ENCODE measurements at regions not wholly inside any gene's neighbourhood (a gene's known extent, or its start where the extent isn't known, plus 50 kb on each side); places are given as distances from the start of the nearest gene placed in this dataset.
A peak's percentile ranks its signal among the peaks of the same experiment; 100 is the strongest.
"Not testable (repeated sequence)": the region's sequence is repeated elsewhere in the genome, so short reads cannot be mapped to it uniquely, and the experiment has no call there.

- intact Hi-C loops (cut with DNase I): no loop called here
These were observed 133.6 kb downstream of the TMEM121 start for GRCh38 chr14:105659935-105660527.

DNA sequence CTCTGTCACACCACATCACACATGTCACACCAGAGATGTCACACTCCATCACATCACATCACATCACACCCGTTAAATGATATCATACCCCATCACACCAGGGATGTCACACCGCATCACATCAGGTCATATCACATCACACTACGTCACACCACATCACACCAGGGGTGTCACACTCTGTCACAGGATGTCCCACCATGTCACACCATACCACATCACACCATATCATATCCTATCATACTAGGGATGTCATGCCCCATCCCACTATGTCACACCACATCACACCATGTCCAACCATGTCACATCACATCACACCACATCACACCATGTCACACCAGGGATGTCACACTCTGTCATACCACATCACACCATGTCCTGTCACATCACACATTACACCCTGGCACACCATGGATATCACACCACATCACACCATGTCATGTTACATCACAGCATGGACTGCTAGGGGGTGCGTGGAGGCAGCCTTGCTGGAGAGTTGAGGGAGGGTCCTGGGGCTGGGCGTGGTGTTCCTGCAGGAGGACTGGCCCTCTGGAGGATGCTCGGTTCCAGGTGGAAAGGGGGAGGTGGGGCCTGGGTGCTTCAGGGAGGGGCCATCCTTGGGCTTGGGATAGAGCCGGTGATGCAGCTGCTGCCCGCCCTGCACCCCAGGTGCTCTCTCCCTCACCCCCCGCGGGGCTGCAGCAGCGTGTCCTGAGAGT lies 134.6 kb downstream of the TMEM121 start:
- Histone ChIP-seq H3K27ac (no peak overlapping the region), H3K9me3 (no peaks in the 10 kb centered on the region), H3K4me3 (replicated peaks in 1 of 3) (no peak overlapping the region), H3K4me1 (peaks cover 0 to 9% of the 10 kb centered on the region in 2 donors), H3K27me3 (no peaks in the 10 kb centered on the region), H3K36me3 (no peaks in the 10 kb centered on the region)
- intact Hi-C loops (cut with DNase I): no loop called here
- WGBS, 2 donors: 76 to 96% methylated on average over 5 to 9 of the region's 11 CpGs
- TF ChIP-seq POLR2A (IDR thresholded peaks at IDR 0.05): no peak
- no peak for TF ChIP-seq CTCF (IDR thresholded peaks at IDR 0.05)
- no peak for DNase-seq

More at GRCh38 chr14:105659935-105660527, 133.6 kb downstream of the TMEM121 start:
- Histone ChIP-seq H3K9me3 (no peaks in the 10 kb centered on the region), H3K27ac (no peak overlapping the region), H3K27me3 (no peaks in the 10 kb centered on the region), H3K36me3 (no peaks in the 10 kb centered on the region), H3K4me1 (peaks cover 0 to 9% of the 10 kb centered on the region in 2 donors), H3K4me3 (replicated peaks in 1 of 3) (no peak overlapping the region)
- TF ChIP-seq CTCF (IDR thresholded peaks at IDR 0.05) (no peak), POLR2A (IDR thresholded peaks at IDR 0.05) (no peak)
- no peak for DNase-seq
- WGBS, 2 donors: 91 to 98% methylated on average over 9 of the region's 9 CpGs

- H3K27ac ChIP-seq; DNase-seq; H3K4me3 ChIP-seq (replicated peaks in 1 of 3); intact Hi-C loops (cut with DNase I); H3K9me3 ChIP-seq; H3K36me3 ChIP-seq; H3K4me1 ChIP-seq; H3K27me3 ChIP-seq: not testable (repeated sequence)
- WGBS, 2 donors: 80 to 85% methylated on average over 11 of the region's 11 CpGs
These were observed 135.7 kb downstream of the TMEM121 start for GRCh38 chr14:105662043-105662442.

GRCh38 chr14:105662592-105662991 lies 136.2 kb downstream of the TMEM121 start:
- intact Hi-C loops (cut with DNase I); H3K27me3 ChIP-seq; DNase-seq; H3K4me1 ChIP-seq; H3K27ac ChIP-seq; H3K4me3 ChIP-seq (replicated peaks in 1 of 3); H3K9me3 ChIP-seq; H3K36me3 ChIP-seq: not testable (repeated sequence)
- 84 to 94% methylated on average over 4 to 5 of the region's 12 CpGs for WGBS, 2 donors

- DNase-seq; H3K27ac ChIP-seq; H3K27me3 ChIP-seq; H3K4me3 ChIP-seq (replicated peaks in 1 of 3); intact Hi-C loops (cut with DNase I); H3K4me1 ChIP-seq; H3K36me3 ChIP-seq; H3K9me3 ChIP-seq: not testable (repeated sequence)
- WGBS, 2 donors: 33 to 59% methylated on average over 2 to 12 of the region's 23 CpGs
These were observed 136.9 kb downstream of the TMEM121 start for GRCh38 chr14:105663323-105663722.

DNA sequence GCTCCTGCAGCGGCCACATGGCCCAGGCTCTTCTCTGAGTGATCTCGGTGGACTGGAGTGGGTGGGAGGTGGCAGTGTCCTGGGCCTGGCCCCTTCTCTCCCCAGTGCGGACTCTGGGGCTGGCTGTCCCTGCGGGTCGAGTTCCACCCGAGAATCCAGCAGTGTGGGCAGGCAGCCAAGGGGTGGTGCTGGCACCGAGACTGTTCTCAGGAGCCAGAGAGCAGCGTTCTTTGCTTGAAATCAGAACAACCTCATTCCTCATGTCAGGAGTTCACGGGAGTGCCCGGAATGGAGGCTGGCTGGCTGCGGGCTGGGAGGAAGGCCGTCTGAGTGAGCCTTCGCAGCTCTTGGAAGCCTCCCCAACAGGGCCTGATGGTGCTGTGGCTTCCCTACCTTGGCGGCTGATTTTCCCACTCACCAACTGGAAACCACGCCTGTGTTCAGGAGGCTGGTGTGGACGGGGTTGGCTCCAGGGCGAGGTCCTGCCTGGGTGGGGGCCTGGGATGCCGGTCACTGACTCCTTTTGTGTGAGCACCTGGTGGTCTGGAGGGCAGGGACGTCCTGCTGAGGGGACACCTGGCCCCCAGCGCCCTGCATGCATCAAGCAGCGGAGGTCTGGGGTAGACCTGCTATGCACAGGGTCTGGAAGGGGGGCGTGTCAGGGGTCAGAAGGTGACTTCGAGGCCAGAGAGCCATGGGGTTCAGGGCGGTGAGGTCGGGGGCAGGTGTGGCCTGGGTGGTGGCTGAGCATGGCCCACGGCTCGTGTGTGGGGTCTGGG lies 137.6 kb downstream of the TMEM121 start:
- H3K4me1 ChIP-seq; H3K4me3 ChIP-seq (replicated peaks in 1 of 3); H3K27ac ChIP-seq; H3K27me3 ChIP-seq; H3K36me3 ChIP-seq; H3K9me3 ChIP-seq; intact Hi-C loops (cut with DNase I): not testable (repeated sequence)
- WGBS, 2 donors: 73 to 88% methylated on average over 3 to 13 of the region's 27 CpGs
- DNase-seq: peak; percentile 83 to 87

DNA sequence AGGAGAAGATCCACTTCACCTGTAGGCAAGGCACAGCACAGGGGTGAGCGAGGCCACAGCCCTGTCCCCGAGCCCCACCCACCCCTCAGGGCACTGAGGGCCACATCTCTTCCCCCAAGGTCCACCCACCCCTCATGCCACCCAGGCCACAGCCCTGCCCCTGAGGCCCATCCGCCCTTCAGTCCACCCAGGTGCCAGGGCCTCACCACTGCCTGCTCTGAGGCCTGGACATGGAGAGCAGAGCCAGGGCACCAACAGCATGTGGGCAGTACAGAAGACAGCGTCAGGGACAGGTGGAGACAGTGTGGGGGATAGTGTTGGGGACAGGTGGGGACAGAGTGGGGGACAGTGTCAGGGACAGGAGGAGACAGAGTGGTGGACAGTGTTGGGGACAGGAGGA lies 138.3 kb downstream of the TMEM121 start:
- DNase-seq: no peak
- Histone ChIP-seq H3K27ac (no peak overlapping the region), H3K9me3 (no peaks in the 10 kb centered on the region), H3K36me3 (no peaks in the 10 kb centered on the region), H3K27me3 (no peaks in the 10 kb centered on the region), H3K4me3 (replicated peaks in 1 of 3) (no peak overlapping the region), H3K4me1 (peaks cover 0 to 5% of the 10 kb centered on the region in 2 donors)
- intact Hi-C loops (cut with DNase I): no loop called here
- WGBS, 2 donors: 75 to 92% methylated on average over 1 of the region's 4 CpGs
- TF ChIP-seq CTCF (IDR thresholded peaks at IDR 0.05) (no peak), POLR2A (IDR thresholded peaks at IDR 0.05) (no peak)
